ENCODE measurements at regions not wholly inside any gene's neighbourhood (a gene's known extent, or its start where the extent isn't known, plus 50 kb on each side); places are given as distances from the start of the nearest gene placed in this dataset.
A peak's percentile ranks its signal among the peaks of the same experiment; 100 is the strongest.

GRCh38 chr14:28676479-28676878 is 90.1 kb upstream of the FOXG1 start:
- Histone ChIP-seq H2AFZ (no peak overlapping the region), H4K20me1 (ENCODE audit: insufficient read depth) (no peaks in the 10 kb centered on the region), H3K27me3 (replicated peaks; ENCODE audit: insufficient read depth) (no peaks in the 10 kb centered on the region), H3K9me3 (ENCODE audit: low read depth) (no peaks in the 10 kb centered on the region), H3K9me2 (ENCODE audit: insufficient read depth) (no peaks in the 10 kb centered on the region), H3K9ac (no peak overlapping the region), H3K36me3 (ENCODE audit: low read depth) (no peaks in the 10 kb centered on the region), H3K79me2 (ENCODE audit: insufficient read depth) (no peaks in the 10 kb centered on the region), H3K4me2 (ENCODE audit: unreplicated experiment) (no peak overlapping the region), H3K4me3 (no peak overlapping the region), H3K27ac (no peak overlapping the region), H3F3A (ENCODE audit: insufficient read depth) (no peaks in the 10 kb centered on the region), H3K4me1 (ENCODE audit: insufficient read depth) (no peaks in the 10 kb centered on the region)
- DNase-seq = peak; percentile 5
- no peak for TF ChIP-seq EZH2phosphoT487 (IDR thresholded peaks at IDR 0.05; ENCODE audit: insufficient read depth, low read depth)
- no peak for TF ChIP-seq EZH2 (IDR thresholded peaks at IDR 0.05; ENCODE audit: insufficient read depth, poor library complexity, severe bottlenecking)
- 15% methylated on average over 4 of the region's 4 CpGs for WGBS, 2 experiments (ENCODE audit: low coverage in 1 of 2, low lambda C conversion rate in 2 of 2, missing lambda C conversion rate in 2 of 2)
- in situ Hi-C loops (cut with MboI) = no loop called here

- H3K4me3 ChIP-seq = no peak overlapping the region
- WGBS, 2 experiments (ENCODE audit: low coverage in 1 of 2, low lambda C conversion rate in 2 of 2, missing lambda C conversion rate in 2 of 2) = 48 to 49% methylated on average over 2 of the region's 2 CpGs
- H3K9me3 ChIP-seq (ENCODE audit: low read depth) = no peaks in the 10 kb centered on the region
- no peaks in the 10 kb centered on the region for H4K20me1 ChIP-seq (ENCODE audit: insufficient read depth)
- no peaks in the 10 kb centered on the region for H3K27me3 ChIP-seq (replicated peaks; ENCODE audit: insufficient read depth)
- H3F3A ChIP-seq (ENCODE audit: insufficient read depth) = no peaks in the 10 kb centered on the region
- in situ Hi-C loops (cut with MboI) = no loop called here
- no peak overlapping the region for H3K4me2 ChIP-seq (ENCODE audit: unreplicated experiment)
- no peaks in the 10 kb centered on the region for H3K36me3 ChIP-seq (ENCODE audit: low read depth)
- no peaks in the 10 kb centered on the region for H3K79me2 ChIP-seq (ENCODE audit: insufficient read depth)
- H3K9ac ChIP-seq = no peak overlapping the region
- H3K4me1 ChIP-seq (ENCODE audit: insufficient read depth) = no peaks in the 10 kb centered on the region
- no peak for DNase-seq
- TF ChIP-seq EZH2phosphoT487 (IDR thresholded peaks at IDR 0.05; ENCODE audit: insufficient read depth, low read depth) = no peak
- TF ChIP-seq EZH2 (IDR thresholded peaks at IDR 0.05; ENCODE audit: insufficient read depth, poor library complexity, severe bottlenecking) = no peak
- H3K9me2 ChIP-seq (ENCODE audit: insufficient read depth) = no peaks in the 10 kb centered on the region
- no peak overlapping the region for H2AFZ ChIP-seq
- no peak overlapping the region for H3K27ac ChIP-seq
Measured at GRCh38 chr14:28677381-28677780, 89.2 kb upstream of the FOXG1 start.

GRCh38 chr14:28678887-28679286 is 87.7 kb upstream of the FOXG1 start:
- Histone ChIP-seq H3K36me3 (ENCODE audit: low read depth) (no peaks in the 10 kb centered on the region), H3F3A (ENCODE audit: insufficient read depth) (no peaks in the 10 kb centered on the region), H3K79me2 (ENCODE audit: insufficient read depth) (no peaks in the 10 kb centered on the region), H3K9me3 (ENCODE audit: low read depth) (no peaks in the 10 kb centered on the region), H3K9me2 (ENCODE audit: insufficient read depth) (no peaks in the 10 kb centered on the region), H3K27me3 (replicated peaks; ENCODE audit: insufficient read depth) (no peaks in the 10 kb centered on the region), H3K9ac (no peak overlapping the region), H3K27ac (no peak overlapping the region), H2AFZ (no peak overlapping the region), H3K4me2 (ENCODE audit: unreplicated experiment) (no peak overlapping the region), H3K4me3 (no peak overlapping the region), H3K4me1 (ENCODE audit: insufficient read depth) (no peaks in the 10 kb centered on the region), H4K20me1 (ENCODE audit: insufficient read depth) (no peaks in the 10 kb centered on the region)
- 4 to 7% methylated on average over 2 of the region's 2 CpGs for WGBS, 2 experiments (ENCODE audit: low coverage in 1 of 2, low lambda C conversion rate in 2 of 2, missing lambda C conversion rate in 2 of 2)
- in situ Hi-C loops (cut with MboI) = no loop called here
- DNase-seq = no peak
- TF ChIP-seq EZH2 (IDR thresholded peaks at IDR 0.05; ENCODE audit: insufficient read depth, poor library complexity, severe bottlenecking) = no peak

- H2AFZ ChIP-seq = no peak overlapping the region
- no peak overlapping the region for H3K4me3 ChIP-seq
- no peaks in the 10 kb centered on the region for H3K9me2 ChIP-seq (ENCODE audit: insufficient read depth)
- no peak overlapping the region for H3K4me2 ChIP-seq (ENCODE audit: unreplicated experiment)
- in situ Hi-C loops (cut with MboI) = no loop called here
- no peaks in the 10 kb centered on the region for H3K4me1 ChIP-seq (ENCODE audit: insufficient read depth)
- no peaks in the 10 kb centered on the region for H3K27me3 ChIP-seq (replicated peaks; ENCODE audit: insufficient read depth)
- no peak for DNase-seq
- no peaks in the 10 kb centered on the region for H3F3A ChIP-seq (ENCODE audit: insufficient read depth)
- no peaks in the 10 kb centered on the region for H3K36me3 ChIP-seq (ENCODE audit: low read depth)
- H3K27ac ChIP-seq = no peak overlapping the region
- 37 to 40% methylated on average over 4 of the region's 4 CpGs for WGBS, 2 experiments (ENCODE audit: low coverage in 1 of 2, low lambda C conversion rate in 2 of 2, missing lambda C conversion rate in 2 of 2)
- H4K20me1 ChIP-seq (ENCODE audit: insufficient read depth) = no peaks in the 10 kb centered on the region
- H3K9me3 ChIP-seq (ENCODE audit: low read depth) = no peaks in the 10 kb centered on the region
- H3K79me2 ChIP-seq (ENCODE audit: insufficient read depth) = no peaks in the 10 kb centered on the region
- TF ChIP-seq EZH2 (IDR thresholded peaks at IDR 0.05; ENCODE audit: insufficient read depth, poor library complexity, severe bottlenecking) = no peak
- TF ChIP-seq EZH2phosphoT487 (IDR thresholded peaks at IDR 0.05; ENCODE audit: insufficient read depth, low read depth) = no peak
- H3K9ac ChIP-seq = no peak overlapping the region
Measured at GRCh38 chr14:28681681-28682080, 84.9 kb upstream of the FOXG1 start.

- in situ Hi-C loops (cut with MboI) = no loop called here
Measured at GRCh38 chr14:28690029-28690692, 76.4 kb upstream of the FOXG1 start.

More at GRCh38 chr14:28690029-28690692, 76.4 kb upstream of the FOXG1 start:
- Histone ChIP-seq H3K9me3 (ENCODE audit: low read depth) (no peaks in the 10 kb centered on the region), H4K20me1 (ENCODE audit: insufficient read depth) (no peaks in the 10 kb centered on the region), H3K79me2 (ENCODE audit: insufficient read depth) (no peaks in the 10 kb centered on the region), H3K9ac (no peak overlapping the region), H3K36me3 (ENCODE audit: low read depth) (no peaks in the 10 kb centered on the region), H2AFZ (no peak overlapping the region), H3K27ac (no peak overlapping the region), H3K4me3 (no peak overlapping the region), H3K9me2 (ENCODE audit: insufficient read depth) (no peaks in the 10 kb centered on the region; the same call in 1 of the 2 replicates), H3K4me2 (ENCODE audit: unreplicated experiment) (no peak overlapping the region), H3F3A (ENCODE audit: insufficient read depth) (no peaks in the 10 kb centered on the region), H3K4me1 (ENCODE audit: insufficient read depth) (no peaks in the 10 kb centered on the region), H3K27me3 (replicated peaks; ENCODE audit: insufficient read depth) (no peaks in the 10 kb centered on the region)
- no peak for TF ChIP-seq EZH2phosphoT487 (IDR thresholded peaks at IDR 0.05; ENCODE audit: insufficient read depth, low read depth)
- no peak for TF ChIP-seq EZH2 (IDR thresholded peaks at IDR 0.05; ENCODE audit: insufficient read depth, poor library complexity, severe bottlenecking)
- no peak for DNase-seq
